WTC11 (cell line): ENCODE measurements at regions not wholly inside any gene's neighbourhood (a gene's known extent, or its start where the extent isn't known, plus 50 kb on each side); places are given as distances from the start of the nearest gene placed in this dataset.

ENCODE experiments used
- ATAC-seq: fragments of 200-7000 bp; cut with Tn5 transposase; 2 replicates; pipeline ENCODE4 v1.10.0; 2021; ENCODE audit warnings: mild to moderate bottlenecking, moderate library complexity
- CTCF ChIA-PET: fragments of 300-600 bp; sonication (Branson Sonifier 250); formaldehyde crosslinking; loops from one replicate; lab custom pipeline; 2021; ENCODE audit warnings: antibody characterized with exemption; lab: Charles Lee
- POLR2A ChIA-PET: fragments of 350-600 bp; sonication (Branson Sonifier 250); formaldehyde crosslinking; loops from one replicate; lab custom pipeline; 2021; ENCODE audit warnings: antibody characterized with exemption; lab: Charles Lee
- DNase-seq: peaks from one replicate; pipeline ENCODE4 v3.0.0; 2021; ENCODE audit warnings: low spot score
- H3K27ac Mint-ChIP-seq: 2 replicates; pipeline ENCODE4 v1.8.0; 2021; ENCODE audit warnings: mixed read lengths
- H3K27me3 Mint-ChIP-seq: 2 replicates; pipeline ENCODE4 v1.8.0; 2021; ENCODE audit warnings: low read depth, mild to moderate bottlenecking, moderate library complexity, mixed read lengths
- H3K36me3 Mint-ChIP-seq: 2 replicates; pipeline ENCODE4 v1.8.0; 2021; ENCODE audit warnings: mixed read lengths
- H3K4me1 Mint-ChIP-seq: 2 replicates; pipeline ENCODE4 v1.8.0; 2022; ENCODE audit warnings: mixed read lengths
- H3K4me3 Mint-ChIP-seq: 2 replicates; pipeline ENCODE4 v1.8.0; 2021; ENCODE audit warnings: mild to moderate bottlenecking, moderate library complexity, mixed read lengths
- H3K9me3 Mint-ChIP-seq: 2 replicates; pipeline ENCODE4 v1.8.0; 2021; ENCODE audit warnings: mixed read lengths
- AR ChIP-seq: fragments of 250-450 bp; sonication (Bioruptor Pico); IDR thresholded peaks from 2 replicates; pipeline ENCODE4 v1.9.0; 2021; ENCODE audit warnings: mild to moderate bottlenecking
- ARID4B ChIP-seq: sonication (generic); formaldehyde crosslinking; IDR thresholded peaks from 2 replicates; pipeline ENCODE4 v1.8.0; 2023; ENCODE audit warnings: missing genetic modification reagents, mild to moderate bottlenecking, borderline replicate concordance
- ATF2 ChIP-seq: sonication (generic); formaldehyde crosslinking; IDR thresholded peaks from 2 replicates; pipeline ENCODE4 v1.8.1; 2022; ENCODE audit warnings: low read depth, missing genetic modification reagents, borderline replicate concordance
- CBFB ChIP-seq: sonication (generic); formaldehyde crosslinking; IDR thresholded peaks from 2 replicates; pipeline ENCODE4 v1.8.1; 2022; ENCODE audit warnings: mild to moderate bottlenecking, low read depth, missing genetic modification reagents
- CREB1 ChIP-seq: sonication (generic); formaldehyde crosslinking; IDR thresholded peaks from 2 replicates; pipeline ENCODE4 v1.8.0; 2023; ENCODE audit warnings: mild to moderate bottlenecking, missing genetic modification reagents
- E2F5 ChIP-seq: sonication (generic); formaldehyde crosslinking; IDR thresholded peaks from 2 replicates; pipeline ENCODE4 v1.8.1; 2022; ENCODE audit warnings: mild to moderate bottlenecking, moderate library complexity, missing genetic modification reagents
- FOXP1 ChIP-seq: sonication (generic); formaldehyde crosslinking; IDR thresholded peaks from 2 replicates; pipeline ENCODE4 v1.8.0; 2022; ENCODE audit warnings: missing genetic modification reagents, mild to moderate bottlenecking, moderate library complexity, borderline replicate concordance
- GTF2I ChIP-seq: fragments of 250-450 bp; sonication (Bioruptor Pico); conservative IDR thresholded peaks from 2 replicates; pipeline ENCODE4 v1.4.0; 2021; ENCODE audit warnings: mild to moderate bottlenecking
- IRF2 ChIP-seq: sonication (generic); formaldehyde crosslinking; IDR thresholded peaks from 2 replicates; pipeline ENCODE4 v1.8.0; 2022; ENCODE audit warnings: low read depth, missing genetic modification reagents, borderline replicate concordance
- MLX ChIP-seq: sonication (generic); formaldehyde crosslinking; IDR thresholded peaks from 2 replicates; pipeline ENCODE4 v1.8.1; 2023; ENCODE audit warnings: mild to moderate bottlenecking, missing genetic modification reagents, moderate library complexity
- MXD4 ChIP-seq: fragments of 250-450 bp; sonication (Bioruptor Pico); IDR thresholded peaks from 2 replicates; pipeline ENCODE4 v1.8.0; 2021; ENCODE audit warnings: mild to moderate bottlenecking, moderate library complexity, borderline replicate concordance
- MYBL2 ChIP-seq: sonication (generic); formaldehyde crosslinking; IDR thresholded peaks from 2 replicates; pipeline ENCODE4 v1.8.1; 2023; ENCODE audit warnings: mild to moderate bottlenecking, moderate library complexity, missing genetic modification reagents
- NFATC4 ChIP-seq: fragments of 250-450 bp; sonication (Bioruptor Pico); IDR thresholded peaks from 2 replicates; pipeline ENCODE4 v1.9.0; 2021; ENCODE audit warnings: mild to moderate bottlenecking
- NFE2L1 ChIP-seq: sonication (generic); formaldehyde crosslinking; IDR thresholded peaks from 2 replicates; pipeline ENCODE4 v1.8.1; 2023; ENCODE audit warnings: missing genetic modification reagents
- OVOL2 ChIP-seq: fragments of 250-450 bp; sonication (Bioruptor Pico); IDR thresholded peaks from 2 replicates; pipeline ENCODE4 v1.9.0; 2021; ENCODE audit warnings: mild to moderate bottlenecking, borderline replicate concordance
- RELA ChIP-seq: sonication (generic); formaldehyde crosslinking; IDR thresholded peaks from 2 replicates; pipeline ENCODE4 v1.8.1; 2022; ENCODE audit warnings: missing genetic modification reagents, mild to moderate bottlenecking, borderline replicate concordance
- SOX15 ChIP-seq: fragments of 250-450 bp; sonication (Bioruptor Pico); IDR thresholded peaks from 2 replicates; pipeline ENCODE4 v1.9.0; 2021; ENCODE audit warnings: mild to moderate bottlenecking
- TEAD1 ChIP-seq: sonication (generic); formaldehyde crosslinking; IDR thresholded peaks from 2 replicates; pipeline ENCODE4 v1.8.0; 2022; ENCODE audit warnings: mild to moderate bottlenecking, missing genetic modification reagents
- ZBTB21 ChIP-seq: sonication (generic); formaldehyde crosslinking; IDR thresholded peaks from 2 replicates; pipeline ENCODE4 v1.8.1; 2023; ENCODE audit warnings: mild to moderate bottlenecking, missing genetic modification reagents, borderline replicate concordance
- ZNF121 ChIP-seq: sonication (generic); formaldehyde crosslinking; IDR thresholded peaks from 2 replicates; pipeline ENCODE4 v1.8.0; 2023; ENCODE audit warnings: missing genetic modification reagents
- ZNF263 ChIP-seq: sonication (generic); formaldehyde crosslinking; IDR thresholded peaks from 2 replicates; pipeline ENCODE4 v1.8.1; 2022; ENCODE audit warnings: low read depth, mild to moderate bottlenecking, moderate library complexity, missing genetic modification reagents
- ZNF281 ChIP-seq: sonication (generic); formaldehyde crosslinking; IDR thresholded peaks from 2 replicates; pipeline ENCODE4 v1.8.0; 2023; ENCODE audit warnings: mild to moderate bottlenecking, missing genetic modification reagents
- ZNF317 ChIP-seq: sonication (generic); formaldehyde crosslinking; IDR thresholded peaks from 2 replicates; pipeline ENCODE4 v1.8.1; 2023; ENCODE audit warnings: low read depth, mild to moderate bottlenecking, moderate library complexity, missing genetic modification reagents, borderline replicate concordance
- ZNF423 ChIP-seq: fragments of 250-450 bp; sonication (Bioruptor Pico); IDR thresholded peaks from 2 replicates; pipeline ENCODE4 v2.1.2; 2022; ENCODE audit warnings: mild to moderate bottlenecking, moderate library complexity
- ZNF671 ChIP-seq: fragments of 250-450 bp; sonication (Bioruptor Pico); IDR thresholded peaks from 2 replicates; pipeline ENCODE4 v1.8.0; 2021; ENCODE audit warnings: mild to moderate bottlenecking

- H3K9me3 Mint-ChIP-seq: peaks cover 4% of the 10 kb centered on the region
- H3K27ac Mint-ChIP-seq: no peak overlapping the region
- CTCF ChIA-PET: no interaction called here
- DNase-seq (no peak), ATAC-seq (no peak)
- H3K27me3 Mint-ChIP-seq: peaks cover 3% of the 10 kb centered on the region; the same call in 1 of the 2 replicates
- H3K4me3 Mint-ChIP-seq: no peak overlapping the region
- peaks cover 2% of the 10 kb centered on the region; the same call in 1 of the 2 replicates for H3K36me3 Mint-ChIP-seq
- TF ChIP-seq MYBL2 (CRISPR knock-in tag) (no peak), ZNF263 (no peak), IRF2 (no peak), SOX15 (no peak), ZNF671 (CRISPR knock-in tag) (no peak), MLX (CRISPR knock-in tag) (no peak), CREB1 (CRISPR knock-in tag) (no peak), GTF2I (no peak), ARID4B (CRISPR knock-in tag) (no peak), TEAD1 (CRISPR knock-in tag) (no peak), RELA (CRISPR knock-in tag) (no peak), FOXP1 (no peak), ZNF423 (CRISPR knock-in tag) (no peak), NFATC4 (no peak), OVOL2 (CRISPR knock-in tag) (no peak), CBFB (CRISPR knock-in tag) (no peak), ZNF281 (CRISPR knock-in tag) (no peak), MXD4 (no peak), NFE2L1 (CRISPR knock-in tag) (no peak)
- POLR2A ChIA-PET: no interaction called here
- H3K4me1 Mint-ChIP-seq: peaks cover 14% of the 10 kb centered on the region
These were observed 83.1 kb upstream of the TRPC6 start for GRCh38 chr11:101666916-101667315.

GRCh38 chr11:101661559-101661958, 77.8 kb upstream of the TRPC6 start:
- Mint-ChIP-seq H3K27ac (no peak overlapping the region), H3K9me3 (peaks cover 15% of the 10 kb centered on the region), H3K27me3 (0 out of 2 replicates have a peak, but pooled peaks cover 2% of the 10 kb centered on the region), H3K4me1 (peaks cover 14% of the 10 kb centered on the region), H3K4me3 (no peak overlapping the region), H3K36me3 (peaks cover 5% of the 10 kb centered on the region; the same call in 1 of the 2 replicates)
- DNase-seq: no peak
- ATAC-seq: no peak
- POLR2A ChIA-PET: no interaction called here
- CTCF ChIA-PET: no interaction called here
- TF ChIP-seq AR: no peak
- no peak for TF ChIP-seq ZBTB21
- no peak for TF ChIP-seq ATF2 (CRISPR knock-in tag)
- no peak for TF ChIP-seq E2F5
- TF ChIP-seq ZNF121 (CRISPR knock-in tag): no peak
- no peak for TF ChIP-seq ZNF317 (CRISPR knock-in tag)
